OCI-LY1 (cell line): ENCODE measurements at regions not wholly inside any gene's neighbourhood (a gene's known extent, or its start where the extent isn't known, plus 50 kb on each side); places are given as distances from the start of the nearest gene placed in this dataset.

Source experiments
- CTCF ChIP-seq: fragments of 200-600 bp; sonication (generic), shearing (Covaris generic); IDR thresholded peaks from 2 replicates; pipeline ENCODE4 v1.5.1; 2017; ENCODE audit warnings: mild to moderate bottlenecking, antibody characterized with exemption, low read length, moderate library complexity, mixed read lengths
- EZH2 ChIP-seq: fragments of 200-600 bp; sonication (generic), shearing (Covaris generic); IDR thresholded peaks from 2 replicates; pipeline ENCODE4 v1.8.0; 2017; ENCODE audit warnings: borderline replicate concordance, mixed run types, mild to moderate bottlenecking, antibody characterized with exemption, low read length, moderate library complexity, mixed read lengths

GRCh38 chr18:10027031-10027430, 113.2 kb downstream of the VAPA start:
- no peak for TF ChIP-seq CTCF
- no peak for TF ChIP-seq EZH2
